Keratinocyte (primary cell): ENCODE measurements at regions not wholly inside any gene's neighbourhood (a gene's known extent, or its start where the extent isn't known, plus 50 kb on each side); places are given as distances from the start of the nearest gene placed in this dataset.

Source experiments
- DNase-seq: peaks from one replicate; pipeline ENCODE4 v3.0.0-alpha.2; 2011; ENCODE audit warnings: low read depth, missing footprints, low spot score
- FAIRE-seq: peaks from 2 replicates; lab custom pipeline; 2011; peaks lifted over from hg19 to GRCh38; lab: Jason Lieb, UNC
- H2AFZ ChIP-seq: 2 replicates; pipeline ENCODE4 v1.6.0; 2012; ENCODE audit warnings: low read length, control low read depth, inconsistent platforms; ENCODE audit not compliant: control insufficient read depth
- H3K27ac ChIP-seq: 2 replicates; pipeline ENCODE4 v1.5.1; 2011; ENCODE audit warnings: low read length; ENCODE audit not compliant: control insufficient read depth, insufficient read depth
- H3K27me3 ChIP-seq: 3 replicates; pipeline ENCODE4 v1.6.0; 2011; ENCODE audit warnings: low read length; ENCODE audit not compliant: control insufficient read depth, insufficient read depth; ENCODE audit errors: extremely low read depth
- H3K36me3 ChIP-seq, 2 experiments: 2 replicates in 1 of 2; 3 replicates in 1 of 2; pipeline ENCODE4 v1.5.1; 2011; ENCODE audit warnings: low read length in 2 of 2, mild to moderate bottlenecking in 1 of 2; ENCODE audit not compliant: control insufficient read depth in 2 of 2, insufficient read depth in 2 of 2; ENCODE audit errors: extremely low read depth in 1 of 2
- H3K4me1 ChIP-seq: 3 replicates; pipeline ENCODE4 v1.5.1; 2011; ENCODE audit warnings: low read length; ENCODE audit not compliant: control insufficient read depth, insufficient read depth; ENCODE audit errors: extremely low read depth
- H3K4me2 ChIP-seq: 3 replicates; pipeline ENCODE4 v1.6.0; 2011; ENCODE audit warnings: low read depth, low read length; ENCODE audit not compliant: control insufficient read depth, insufficient read depth; ENCODE audit errors: extremely low read depth
- H3K4me3 ChIP-seq, 3 experiments: fragments of 200-600 bp in 1 of 3; sonication (generic) in 1 of 3; 2 replicates in 2 of 3; 3 replicates in 1 of 3; pipeline ENCODE4 v1.5.1; 2011 to 2016; ENCODE audit warnings: low read length in 3 of 3, mild to moderate bottlenecking in 3 of 3, control low read depth in 2 of 3, inconsistent platforms in 1 of 3, low read depth in 1 of 3, mixed read lengths in 1 of 3, mixed run types in 1 of 3, moderate library complexity in 1 of 3; ENCODE audit not compliant: control insufficient read depth in 2 of 3, insufficient read depth in 2 of 3; ENCODE audit errors: extremely low read depth in 1 of 3
- H3K79me2 ChIP-seq: 2 replicates; pipeline ENCODE4 v1.6.0; 2012; ENCODE audit warnings: low read length; ENCODE audit not compliant: control insufficient read depth, insufficient read depth
- H3K9ac ChIP-seq: 3 replicates; pipeline ENCODE4 v1.6.0; 2011; ENCODE audit warnings: low read length; ENCODE audit not compliant: control insufficient read depth, insufficient read depth; ENCODE audit errors: extremely low read depth
- H3K9me1 ChIP-seq: 3 replicates; pipeline ENCODE4 v1.6.0; 2011; ENCODE audit warnings: low read length; ENCODE audit not compliant: control insufficient read depth, insufficient read depth; ENCODE audit errors: extremely low read depth
- H3K9me3 ChIP-seq: 2 replicates; pipeline ENCODE4 v1.5.1; 2012; ENCODE audit warnings: low read depth, low read length; ENCODE audit not compliant: control insufficient read depth
- H4K20me1 ChIP-seq: 3 replicates; pipeline ENCODE4 v1.6.0; 2011; ENCODE audit warnings: low read length; ENCODE audit not compliant: control insufficient read depth, insufficient read depth; ENCODE audit errors: extremely low read depth
- CTCF ChIP-seq, 3 experiments: IDR thresholded peaks in 1 of 3; conservative IDR thresholded peaks in 1 of 3; optimal IDR thresholded peaks in 1 of 3; 2 replicates in 2 of 3; 3 replicates in 1 of 3; pipeline versions ENCODE3 to v1.5.1; 2011; ENCODE audit warnings: low read length in 3 of 3, mild to moderate bottlenecking in 3 of 3, moderate library complexity in 2 of 3, control low read depth in 1 of 3, inconsistent platforms in 1 of 3; ENCODE audit not compliant: insufficient read depth in 2 of 3; ENCODE audit errors: extremely low read depth in 1 of 3
- EZH2 ChIP-seq: IDR thresholded peaks from one replicate; pipeline ENCODE4 v1.6.1; 2012; ENCODE audit warnings: inconsistent platforms, mild to moderate bottlenecking, low read length, moderate library complexity
- dilution Hi-C: fragments of 300-500 bp; cut with MboI; formaldehyde crosslinking; loops from one replicate; pipeline ENCODE4 v1.7.0; 2020; ENCODE audit warnings: low sequenced_read_pairs; ENCODE audit not compliant: extremely low pct_ligation_motif_present

GRCh38 chr1:106620521-106620954, 435.9 kb upstream of the PRMT6 start:
- FAIRE-seq (peak; percentile 88), DNase-seq (peak; percentile 78)
- no peak overlapping the region for H3K9ac ChIP-seq
- no peaks in the 10 kb centered on the region for H4K20me1 ChIP-seq
- peaks cover 16% of the 10 kb centered on the region for H3K4me1 ChIP-seq
- no peaks in the 10 kb centered on the region for H3K9me3 ChIP-seq
- dilution Hi-C loops = no loop called here
- H3K27me3 ChIP-seq = no peaks in the 10 kb centered on the region
- no peaks in the 10 kb centered on the region for H3K36me3 ChIP-seq
- no peaks in the 10 kb centered on the region for H3K79me2 ChIP-seq
- H3K9me1 ChIP-seq = no peaks in the 10 kb centered on the region
- H2AFZ ChIP-seq = peak overlapping the region; percentile 10
- H3K4me2 ChIP-seq = peak overlapping the region; percentile 25
- peak overlapping the region; percentile 42 for H3K27ac ChIP-seq
- H3K4me3 ChIP-seq = no peak overlapping the region
- TF ChIP-seq EZH2 (no peak), CTCF (optimal IDR thresholded peaks at IDR 0.05 in 1 of 3, IDR thresholded peaks at IDR 0.05 in 1 of 3, conservative IDR thresholded peaks at IDR 0.05 in 1 of 3; ENCODE audit: extremely low read depth in 1 of 3, insufficient read depth in 2 of 3, low read length in 3 of 3) (peak; percentile 14 to 71 (median 16))

GRCh38 chr1:106621853-106622252, 434.6 kb upstream of the PRMT6 start:
- Histone ChIP-seq H3K9me3 (no peaks in the 10 kb centered on the region), H3K4me2 (no peak overlapping the region), H3K79me2 (no peaks in the 10 kb centered on the region), H4K20me1 (no peaks in the 10 kb centered on the region), H2AFZ (no peak overlapping the region), H3K27ac (no peak overlapping the region), H3K36me3 (no peaks in the 10 kb centered on the region), H3K9ac (no peak overlapping the region), H3K4me3 (no peak overlapping the region), H3K27me3 (no peaks in the 10 kb centered on the region), H3K4me1 (peaks cover 13% of the 10 kb centered on the region), H3K9me1 (no peaks in the 10 kb centered on the region)
- TF ChIP-seq EZH2 = no peak
- no peak for TF ChIP-seq CTCF (optimal IDR thresholded peaks at IDR 0.05 in 1 of 3, IDR thresholded peaks at IDR 0.05 in 1 of 3, conservative IDR thresholded peaks at IDR 0.05 in 1 of 3; ENCODE audit: extremely low read depth in 1 of 3, insufficient read depth in 2 of 3, low read length in 3 of 3)
- FAIRE-seq = no peak
- DNase-seq = no peak
- dilution Hi-C loops = no loop called here
